Neural cell (in vitro differentiated cells): ENCODE measurements at regions not wholly inside any gene's neighbourhood (a gene's known extent, or its start where the extent isn't known, plus 50 kb on each side); places are given as distances from the start of the nearest gene placed in this dataset.

Source experiments
- CTCF ChIP-seq: fragments of 450-650 bp; IDR thresholded peaks from 2 replicates; pipeline ENCODE4 v1.5.1; 2014; ENCODE audit warnings: antibody characterized with exemption, mild to moderate bottlenecking, moderate library complexity; ENCODE audit not compliant: poor library complexity, severe bottlenecking
- EP300 ChIP-seq: fragments of 450-650 bp; conservative IDR thresholded peaks from 2 replicates; pipeline ENCODE4 v1.6.1; 2014; ENCODE audit warnings: antibody characterized with exemption, mild to moderate bottlenecking, moderate library complexity; ENCODE audit not compliant: poor library complexity, severe bottlenecking
- EZH2 ChIP-seq: fragments of 200-600, 300-800 bp; shearing (Covaris generic), sonication (generic); IDR thresholded peaks from 2 replicates; pipeline ENCODE4 v1.6.1; 2014; ENCODE audit warnings: antibody characterized with exemption, low read length, borderline replicate concordance, mild to moderate bottlenecking; ENCODE audit not compliant: insufficient read depth, poor library complexity, severe bottlenecking
- MXI1 ChIP-seq: fragments of 450-650 bp; conservative IDR thresholded peaks from 2 replicates; pipeline ENCODE4 v1.6.1; 2014; ENCODE audit warnings: antibody characterized with exemption, mild to moderate bottlenecking; ENCODE audit not compliant: poor library complexity, severe bottlenecking
- POLR2AphosphoS5 ChIP-seq: IDR thresholded peaks from 2 replicates; pipeline ENCODE4 v1.6.1; 2012
- RAD21 ChIP-seq: fragments of 450-650 bp; conservative IDR thresholded peaks from 2 replicates; pipeline ENCODE4 v1.6.1; 2014; ENCODE audit warnings: antibody characterized with exemption, mild to moderate bottlenecking, moderate library complexity
- REST ChIP-seq: IDR thresholded peaks from 2 replicates; pipeline ENCODE4 v1.6.1; 2012; ENCODE audit warnings: borderline replicate concordance

- no peak for TF ChIP-seq EZH2
- no peak for TF ChIP-seq POLR2AphosphoS5
- TF ChIP-seq CTCF = no peak
- TF ChIP-seq MXI1 = no peak
- no peak for TF ChIP-seq REST
- TF ChIP-seq EP300 = no peak
- no peak for TF ChIP-seq RAD21
These were observed 147.4 kb downstream of the CYLD start for GRCh38 chr16:50889276-50889675.
